Right lobe of liver (tissue), 4 donors: ENCODE measurements at regions not wholly inside any gene's neighbourhood (a gene's known extent, or its start where the extent isn't known, plus 50 kb on each side); places are given as distances from the start of the nearest gene placed in this dataset.

ENCODE experiments used
- POLR2A ChIP-seq: fragments of 450-650 bp; IDR thresholded peaks from one replicate; pipeline ENCODE4 v1.6.1; 2017; ENCODE audit warnings: antibody characterized with exemption, mild to moderate bottlenecking
- TF ChIP-seq, protein P1 (sequence below), 4 donors: fragments of 200-600 bp in 3 of 4; fragments of 450-650 bp in 1 of 4; IDR thresholded peaks; one replicate each; pipeline versions ENCODE4 v1.5.1 to v1.8.0; 2016 to 2022; ENCODE audit warnings: antibody characterized with exemption in 4 of 4, mild to moderate bottlenecking in 2 of 4
- donor health status: DM: no; HTN: no; CAD: no.
- donor health status: DM: no; HTN: no; CAD: no.
- donor health status: DM: no; HTN: yes; CAD: no.

GRCh38 chr2:148578493-148578884, 66.1 kb upstream of the EPC2 start:
- TF ChIP-seq, protein P1, sequence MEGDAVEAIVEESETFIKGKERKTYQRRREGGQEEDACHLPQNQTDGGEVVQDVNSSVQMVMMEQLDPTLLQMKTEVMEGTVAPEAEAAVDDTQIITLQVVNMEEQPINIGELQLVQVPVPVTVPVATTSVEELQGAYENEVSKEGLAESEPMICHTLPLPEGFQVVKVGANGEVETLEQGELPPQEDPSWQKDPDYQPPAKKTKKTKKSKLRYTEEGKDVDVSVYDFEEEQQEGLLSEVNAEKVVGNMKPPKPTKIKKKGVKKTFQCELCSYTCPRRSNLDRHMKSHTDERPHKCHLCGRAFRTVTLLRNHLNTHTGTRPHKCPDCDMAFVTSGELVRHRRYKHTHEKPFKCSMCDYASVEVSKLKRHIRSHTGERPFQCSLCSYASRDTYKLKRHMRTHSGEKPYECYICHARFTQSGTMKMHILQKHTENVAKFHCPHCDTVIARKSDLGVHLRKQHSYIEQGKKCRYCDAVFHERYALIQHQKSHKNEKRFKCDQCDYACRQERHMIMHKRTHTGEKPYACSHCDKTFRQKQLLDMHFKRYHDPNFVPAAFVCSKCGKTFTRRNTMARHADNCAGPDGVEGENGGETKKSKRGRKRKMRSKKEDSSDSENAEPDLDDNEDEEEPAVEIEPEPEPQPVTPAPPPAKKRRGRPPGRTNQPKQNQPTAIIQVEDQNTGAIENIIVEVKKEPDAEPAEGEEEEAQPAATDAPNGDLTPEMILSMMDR (IDR thresholded peaks at IDR 0.05): no peak
- TF ChIP-seq POLR2A: no peak
